Ishikawa (cell line): ENCODE measurements at regions not wholly inside any gene's neighbourhood (a gene's known extent, or its start where the extent isn't known, plus 50 kb on each side); places are given as distances from the start of the nearest gene placed in this dataset.

Experiments used
- CREB1 ChIP-seq: IDR thresholded peaks from 2 replicates; pipeline ENCODE4 v1.6.1; 2012; ENCODE audit warnings: low read depth
- EGR1 ChIP-seq: IDR thresholded peaks from 2 replicates; pipeline ENCODE4 v1.6.1; 2012
- EP300 ChIP-seq: IDR thresholded peaks from 2 replicates; pipeline ENCODE4 v1.6.1; 2012; ENCODE audit warnings: borderline replicate concordance
- NFIC ChIP-seq: IDR thresholded peaks from 2 replicates; pipeline ENCODE4 v1.6.1; 2012
- RAD21 ChIP-seq: IDR thresholded peaks from 2 replicates; pipeline ENCODE4 v1.6.1; 2012; ENCODE audit warnings: low read depth
- TCF12 ChIP-seq: IDR thresholded peaks from 2 replicates; pipeline ENCODE4 v1.6.1; 2012; ENCODE audit warnings: low read depth
- YY1 ChIP-seq: IDR thresholded peaks from 2 replicates; pipeline ENCODE4 v1.6.1; 2012; ENCODE audit warnings: low read depth
- ZBTB7A ChIP-seq: IDR thresholded peaks from 2 replicates; pipeline ENCODE4 v1.6.1; 2012; ENCODE audit warnings: low read depth
- TF ChIP-seq, protein P1 (sequence below): IDR thresholded peaks from 2 replicates; pipeline ENCODE4 v1.6.1; 2012
- TF ChIP-seq, protein P2 (sequence below): IDR thresholded peaks from 2 replicates; pipeline ENCODE4 v1.6.1; 2012; ENCODE audit warnings: low read depth, mild to moderate bottlenecking

DNA sequence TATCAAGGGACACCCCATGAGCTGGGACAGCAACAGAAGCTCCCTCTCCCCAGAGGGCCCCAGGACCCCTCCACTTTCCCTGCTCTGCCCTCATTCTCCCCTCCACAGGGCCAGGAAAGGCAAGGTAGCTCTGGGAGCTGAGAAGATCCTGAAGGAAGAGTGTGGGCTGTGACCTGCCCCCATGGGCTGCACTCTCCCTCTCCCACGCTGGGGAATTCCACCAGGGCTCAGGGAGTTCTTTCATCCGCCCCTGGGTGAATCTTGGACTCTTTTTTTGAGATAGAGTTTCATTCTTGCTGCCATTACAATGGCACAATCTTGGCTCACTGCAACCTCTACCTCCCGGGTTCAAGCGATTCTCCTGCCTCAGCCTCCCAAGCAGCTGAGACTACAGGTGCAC is 73.8 kb downstream of the C9orf50 start:
- TF ChIP-seq EP300 (no peak), EGR1 (no peak), NFIC (no peak), ZBTB7A (no peak), YY1 (no peak), CREB1 (no peak), TCF12 (no peak), RAD21 (no peak)
- TF ChIP-seq, protein P1, sequence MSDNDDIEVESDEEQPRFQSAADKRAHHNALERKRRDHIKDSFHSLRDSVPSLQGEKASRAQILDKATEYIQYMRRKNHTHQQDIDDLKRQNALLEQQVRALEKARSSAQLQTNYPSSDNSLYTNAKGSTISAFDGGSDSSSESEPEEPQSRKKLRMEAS = no peak
- TF ChIP-seq, protein P2, sequence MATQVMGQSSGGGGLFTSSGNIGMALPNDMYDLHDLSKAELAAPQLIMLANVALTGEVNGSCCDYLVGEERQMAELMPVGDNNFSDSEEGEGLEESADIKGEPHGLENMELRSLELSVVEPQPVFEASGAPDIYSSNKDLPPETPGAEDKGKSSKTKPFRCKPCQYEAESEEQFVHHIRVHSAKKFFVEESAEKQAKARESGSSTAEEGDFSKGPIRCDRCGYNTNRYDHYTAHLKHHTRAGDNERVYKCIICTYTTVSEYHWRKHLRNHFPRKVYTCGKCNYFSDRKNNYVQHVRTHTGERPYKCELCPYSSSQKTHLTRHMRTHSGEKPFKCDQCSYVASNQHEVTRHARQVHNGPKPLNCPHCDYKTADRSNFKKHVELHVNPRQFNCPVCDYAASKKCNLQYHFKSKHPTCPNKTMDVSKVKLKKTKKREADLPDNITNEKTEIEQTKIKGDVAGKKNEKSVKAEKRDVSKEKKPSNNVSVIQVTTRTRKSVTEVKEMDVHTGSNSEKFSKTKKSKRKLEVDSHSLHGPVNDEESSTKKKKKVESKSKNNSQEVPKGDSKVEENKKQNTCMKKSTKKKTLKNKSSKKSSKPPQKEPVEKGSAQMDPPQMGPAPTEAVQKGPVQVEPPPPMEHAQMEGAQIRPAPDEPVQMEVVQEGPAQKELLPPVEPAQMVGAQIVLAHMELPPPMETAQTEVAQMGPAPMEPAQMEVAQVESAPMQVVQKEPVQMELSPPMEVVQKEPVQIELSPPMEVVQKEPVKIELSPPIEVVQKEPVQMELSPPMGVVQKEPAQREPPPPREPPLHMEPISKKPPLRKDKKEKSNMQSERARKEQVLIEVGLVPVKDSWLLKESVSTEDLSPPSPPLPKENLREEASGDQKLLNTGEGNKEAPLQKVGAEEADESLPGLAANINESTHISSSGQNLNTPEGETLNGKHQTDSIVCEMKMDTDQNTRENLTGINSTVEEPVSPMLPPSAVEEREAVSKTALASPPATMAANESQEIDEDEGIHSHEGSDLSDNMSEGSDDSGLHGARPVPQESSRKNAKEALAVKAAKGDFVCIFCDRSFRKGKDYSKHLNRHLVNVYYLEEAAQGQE = no peak
